ENCODE measurements at regions not wholly inside any gene's neighbourhood (a gene's known extent, or its start where the extent isn't known, plus 50 kb on each side); places are given as distances from the start of the nearest gene placed in this dataset.

DNA sequence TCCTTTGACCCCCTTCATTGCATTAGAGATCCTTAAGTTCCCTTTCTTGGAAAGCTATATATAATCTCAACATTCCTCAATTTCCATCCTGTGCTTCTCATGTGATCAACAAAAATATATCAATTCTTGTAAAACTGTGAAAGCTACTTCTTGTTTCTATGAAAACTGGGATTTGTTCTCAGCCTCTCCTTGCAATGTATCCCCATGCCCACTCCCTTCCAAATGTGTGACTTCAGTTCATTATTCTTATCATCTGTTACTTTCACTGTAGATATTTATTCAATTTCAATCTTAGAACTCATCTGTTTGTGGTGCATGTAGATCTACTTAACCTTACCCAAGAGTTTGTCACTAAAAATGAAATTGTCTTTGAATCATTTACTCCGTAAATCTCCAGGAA is 260.6 kb downstream of the HIVEP2 start:
- H4K20me1 ChIP-seq (replicated peaks; ENCODE audit: insufficient read depth) = no peaks in the 10 kb centered on the region
- no peaks in the 10 kb centered on the region for H3K79me2 ChIP-seq (replicated peaks; ENCODE audit: insufficient read depth)
- no peaks in the 10 kb centered on the region for H3K27me3 Mint-ChIP-seq (ENCODE audit: insufficient read depth, low read depth, poor library complexity)
- DNase-seq (ENCODE audit: low spot score) (no peak), ATAC-seq (no peak)
- H3K36me3 ChIP-seq (ENCODE audit: insufficient read depth) = no peaks in the 10 kb centered on the region
- no peak overlapping the region for H3K27ac Mint-ChIP-seq
- no peak overlapping the region for H3K4me3 Mint-ChIP-seq
- H2AFZ ChIP-seq = no peak overlapping the region
- no peaks in the 10 kb centered on the region for H3K4me1 Mint-ChIP-seq
- no peak for TF ChIP-seq EZH2 (IDR thresholded peaks at IDR 0.05; ENCODE audit: low read depth, unreplicated experiment)
- no peak for TF ChIP-seq POLR2AphosphoS5 (IDR thresholded peaks at IDR 0.05; ENCODE audit: low read depth)
- no peak for TF ChIP-seq CTCF (conservative IDR thresholded peaks at IDR 0.05; ENCODE audit: low read depth in 2 of 2)
- TF ChIP-seq ZNF114 (CRISPR knock-in tag; IDR thresholded peaks at IDR 0.05) = no peak
- no peak for TF ChIP-seq ZNF331 (CRISPR knock-in tag; IDR thresholded peaks at IDR 0.05; ENCODE audit: low read depth)
- no peak for TF ChIP-seq STAT1 (IDR thresholded peaks at IDR 0.05; ENCODE audit: unreplicated experiment)
- no peak for TF ChIP-seq EZH2phosphoT487 (IDR thresholded peaks at IDR 0.05; ENCODE audit: unreplicated experiment)
- TF ChIP-seq JUNB (IDR thresholded peaks at IDR 0.05; ENCODE audit: unreplicated experiment) = no peak
- TF ChIP-seq ZNF462 (CRISPR knock-in tag; IDR thresholded peaks at IDR 0.05) = no peak
- TF ChIP-seq REST (IDR thresholded peaks at IDR 0.05; ENCODE audit: unreplicated experiment) = no peak
- no peak for TF ChIP-seq CREB1 (CRISPR knock-in tag; IDR thresholded peaks at IDR 0.05; ENCODE audit: low read depth)
- H3K9me2 ChIP-seq (ENCODE audit: insufficient read depth) = peaks cover 20% of the 10 kb centered on the region
- H3K4me2 ChIP-seq = no peak overlapping the region
- H3K36me3 Mint-ChIP-seq (ENCODE audit: low read depth) = peaks cover 3% of the 10 kb centered on the region; the same call in 1 of the 3 replicates
- no peaks in the 10 kb centered on the region for H3K27me3 ChIP-seq (ENCODE audit: insufficient read depth)
- no peaks in the 10 kb centered on the region; the same call in 2 of the 3 replicates for H3K9me3 Mint-ChIP-seq
- H3K4me1 ChIP-seq (ENCODE audit: insufficient read depth) = no peaks in the 10 kb centered on the region
- no peaks in the 10 kb centered on the region for H3F3A ChIP-seq (replicated peaks; ENCODE audit: low read depth)
- no peak overlapping the region for H3K4me3 ChIP-seq
- no peak overlapping the region for H3K27ac ChIP-seq (ENCODE audit: low read depth)
